GDM1 (cell line): ENCODE measurements at regions not wholly inside any gene's neighbourhood (a gene's known extent, or its start where the extent isn't known, plus 50 kb on each side); places are given as distances from the start of the nearest gene placed in this dataset.
"Not testable (repeated sequence)": the region's sequence is repeated elsewhere in the genome, so short reads cannot be mapped to it uniquely, and the experiment has no call there.

ENCODE experiments used
- DNase-seq: peaks from one replicate; lab custom pipeline; 2025; lab: John Stamatoyannopoulos, UW

- DNase-seq = no peak
Measured at GRCh38 chr5:92313385-92313784, 930.3 kb upstream of the ARRDC3 start.

- no peak for DNase-seq
Measured at GRCh38 chr5:92309336-92309991, 926.3 kb upstream of the ARRDC3 start.

GRCh38 chr5:92308679-92309078 lies 925.6 kb upstream of the ARRDC3 start:
- no peak for DNase-seq

- not testable (repeated sequence) for DNase-seq
Measured at GRCh38 chr5:92302356-92302755, 919.2 kb upstream of the ARRDC3 start.

- no peak for DNase-seq
Measured at GRCh38 chr5:92283521-92283920, 900.4 kb upstream of the ARRDC3 start.

- DNase-seq = not testable (repeated sequence)
Measured at GRCh38 chr5:92271750-92272149, 888.6 kb upstream of the ARRDC3 start.

GRCh38 chr5:92268343-92268742 lies 885.2 kb upstream of the ARRDC3 start:
- no peak for DNase-seq

- no peak for DNase-seq
Measured at GRCh38 chr5:92267830-92268229, 884.7 kb upstream of the ARRDC3 start.

GRCh38 chr5:92265804-92266203 lies 882.7 kb upstream of the ARRDC3 start:
- no peak for DNase-seq

- not testable (repeated sequence) for DNase-seq
Measured at GRCh38 chr5:92255605-92256004, 872.5 kb upstream of the ARRDC3 start.

- DNase-seq = no peak
Measured at GRCh38 chr5:92248518-92248917, 865.4 kb upstream of the ARRDC3 start.

GRCh38 chr5:92242170-92242569 lies 859.1 kb upstream of the ARRDC3 start:
- no peak for DNase-seq

GRCh38 chr5:92237896-92238295 lies 854.8 kb upstream of the ARRDC3 start:
- no peak for DNase-seq

GRCh38 chr5:92222449-92222848 lies 839.3 kb upstream of the ARRDC3 start:
- DNase-seq = no peak

GRCh38 chr5:92216852-92217251 lies 833.7 kb upstream of the ARRDC3 start:
- DNase-seq = not testable (repeated sequence)

GRCh38 chr5:92215116-92215515 lies 832.0 kb upstream of the ARRDC3 start:
- no peak for DNase-seq

- DNase-seq = no peak
Measured at GRCh38 chr5:92208265-92208664, 825.1 kb upstream of the ARRDC3 start.

GRCh38 chr5:92207151-92207550 lies 824.0 kb upstream of the ARRDC3 start:
- no peak for DNase-seq

- DNase-seq = no peak
Measured at GRCh38 chr5:92206681-92207080, 823.6 kb upstream of the ARRDC3 start.

- not testable (repeated sequence) for DNase-seq
Measured at GRCh38 chr5:92199035-92199434, 815.9 kb upstream of the ARRDC3 start.

GRCh38 chr5:92181656-92182055 lies 798.5 kb upstream of the ARRDC3 start:
- no peak for DNase-seq

- no peak for DNase-seq
Measured at GRCh38 chr5:92180391-92180790, 797.3 kb upstream of the ARRDC3 start.

- no peak for DNase-seq
Measured at GRCh38 chr5:92179651-92180050, 796.5 kb upstream of the ARRDC3 start.

- no peak for DNase-seq
Measured at GRCh38 chr5:92177926-92178487, 794.9 kb upstream of the ARRDC3 start.
